ENCODE measurements at regions not wholly inside any gene's neighbourhood (a gene's known extent, or its start where the extent isn't known, plus 50 kb on each side); places are given as distances from the start of the nearest gene placed in this dataset.

DNA sequence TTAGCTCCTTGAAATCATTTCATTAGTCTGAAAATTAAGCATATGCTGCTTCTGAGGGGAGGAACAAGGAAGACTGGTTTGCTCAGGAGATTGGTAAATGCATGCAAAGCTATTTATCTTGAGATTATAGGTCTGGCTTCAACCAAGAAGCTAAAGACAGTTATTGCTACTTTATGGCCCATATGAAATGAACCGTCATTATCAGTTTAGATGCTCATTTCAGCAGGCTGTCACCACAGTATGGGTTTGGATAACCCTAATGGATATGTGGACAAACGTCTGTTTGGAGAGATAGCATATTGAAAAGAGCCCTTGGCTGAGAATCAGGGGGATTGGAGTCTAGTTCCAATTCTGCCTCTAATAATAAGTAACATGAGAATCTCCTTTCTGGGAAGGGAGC lies 922.6 kb downstream of the TUSC7 start:
- no peak for DNase-seq

DNA sequence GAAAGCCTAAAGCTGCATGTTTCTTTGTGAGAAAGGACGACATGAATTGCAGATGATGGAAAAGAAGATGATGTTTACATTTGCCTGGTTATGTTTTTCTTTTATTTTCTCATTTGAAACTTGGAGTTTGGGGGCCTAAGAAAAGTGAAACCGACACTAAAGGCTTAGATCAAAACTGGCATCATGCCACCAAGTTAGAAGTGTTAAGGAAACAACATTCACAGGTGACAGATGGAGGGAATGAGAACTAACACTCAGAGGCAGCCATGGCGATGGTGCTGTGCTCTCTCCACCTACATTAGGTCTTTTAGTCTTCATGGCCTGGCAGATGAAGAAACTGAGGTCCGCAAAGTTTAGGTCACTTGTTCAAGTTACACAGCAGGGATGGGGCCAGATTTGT lies 923.6 kb downstream of the TUSC7 start:
- no peak for DNase-seq

DNA sequence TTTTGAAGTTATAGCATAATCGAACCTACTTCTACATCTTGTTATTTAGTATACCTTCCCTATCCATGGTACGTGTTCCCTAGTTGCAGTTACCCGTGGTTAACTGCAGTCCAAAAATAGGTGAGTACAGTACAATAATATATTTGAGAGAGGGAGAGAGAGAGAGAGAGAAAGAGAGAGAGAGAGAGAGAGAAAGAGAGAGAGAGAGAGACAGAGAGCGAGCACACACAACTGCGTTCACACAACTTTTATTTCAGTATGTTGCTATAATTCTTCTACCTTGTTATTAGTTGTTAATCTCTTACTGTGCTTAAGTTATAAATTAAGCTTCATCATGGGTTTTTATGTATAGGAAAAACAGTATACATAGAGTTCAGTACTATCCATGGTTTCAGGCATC lies 928.1 kb downstream of the TUSC7 start:
- DNase-seq: no peak

DNA sequence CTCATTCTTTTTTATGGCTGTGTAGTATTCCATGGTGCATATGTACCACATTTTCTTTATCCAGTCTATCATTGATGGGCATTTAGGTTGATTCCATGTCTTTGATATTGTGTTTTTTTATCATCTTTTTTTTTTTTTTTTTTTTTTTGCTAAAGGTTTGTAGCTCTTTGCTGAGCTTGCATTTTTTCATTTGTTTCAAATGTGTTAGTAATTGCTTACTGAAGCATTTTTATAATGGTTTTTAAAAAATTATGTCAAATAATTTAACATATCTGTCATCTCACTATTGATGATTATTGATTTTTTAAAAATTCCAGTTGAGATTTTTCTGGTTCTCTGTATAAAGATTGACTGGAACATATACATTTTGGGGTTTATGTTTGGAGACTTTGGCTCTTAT lies 934.6 kb downstream of the TUSC7 start:
- DNase-seq: no peak

DNA sequence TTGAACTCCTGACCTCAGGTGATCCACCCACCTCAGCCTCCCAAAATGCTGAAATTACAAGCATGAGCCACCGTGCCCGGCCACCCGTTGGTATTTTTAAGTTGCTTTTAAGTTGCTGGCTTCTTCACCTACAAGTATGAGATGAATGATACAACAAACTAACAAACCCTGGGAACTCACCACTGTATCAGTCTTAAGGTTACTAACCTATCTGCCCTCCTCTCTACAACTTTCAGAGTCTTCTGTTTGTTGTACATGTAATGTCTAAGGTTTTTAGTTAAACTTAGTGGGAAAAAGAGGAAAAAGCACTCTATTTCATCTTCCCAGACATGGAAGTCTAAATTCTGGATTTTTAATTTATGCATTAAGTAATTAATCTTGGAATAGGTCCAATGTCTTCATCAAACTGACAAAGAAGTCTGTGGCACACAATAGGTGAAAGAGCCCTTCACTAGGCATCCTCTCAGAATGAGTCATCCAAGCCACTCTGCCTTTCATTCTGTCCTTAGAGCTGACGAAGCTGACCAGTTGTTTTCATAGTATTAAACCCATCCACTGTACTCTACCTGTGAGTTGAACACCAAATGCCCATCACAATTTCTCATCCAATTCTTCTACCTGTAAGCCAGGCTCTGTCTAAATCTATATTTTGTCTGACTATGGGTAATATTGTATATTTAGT lies 936.1 kb downstream of the TUSC7 start:
- DNase-seq: no peak

DNA sequence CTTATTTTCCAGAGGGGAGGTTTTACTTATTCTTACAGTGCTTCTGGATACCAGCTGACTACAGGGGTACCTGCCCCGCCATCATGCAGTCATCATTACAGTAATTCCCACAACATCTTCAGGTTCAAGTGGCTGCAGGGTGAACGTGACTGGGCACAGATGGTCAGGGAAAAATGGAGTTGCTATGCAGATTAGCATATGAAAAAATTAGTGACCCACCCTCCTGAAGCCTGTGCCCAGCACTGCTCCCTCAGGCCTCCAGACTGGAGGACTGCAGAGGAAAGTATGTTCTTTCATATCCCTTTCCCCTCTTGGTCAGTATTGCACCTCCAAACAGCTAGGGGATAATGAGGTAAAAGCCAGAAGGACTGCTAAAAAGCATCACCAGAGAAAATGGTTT lies 937.9 kb downstream of the TUSC7 start:
- DNase-seq: no peak

DNA sequence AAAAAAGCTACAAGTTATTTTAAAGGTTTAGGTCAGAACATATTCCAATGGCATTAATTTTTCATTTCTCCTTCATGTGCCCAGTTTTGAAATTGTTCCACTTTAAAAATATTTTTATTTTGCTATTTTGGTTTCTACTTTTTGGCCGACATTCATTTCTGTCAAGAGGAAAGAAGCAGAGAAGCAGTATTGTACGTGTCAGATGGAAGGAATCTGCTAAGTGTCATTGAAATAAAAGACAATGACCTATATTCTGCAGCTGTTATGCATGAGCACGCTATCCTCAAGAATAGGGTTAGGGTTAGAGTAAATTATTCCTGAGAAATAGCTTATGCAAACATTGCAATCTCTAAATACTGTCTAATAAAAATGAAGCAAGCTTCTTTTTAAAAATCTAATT lies 941.7 kb downstream of the TUSC7 start:
- DNase-seq: no peak

DNA sequence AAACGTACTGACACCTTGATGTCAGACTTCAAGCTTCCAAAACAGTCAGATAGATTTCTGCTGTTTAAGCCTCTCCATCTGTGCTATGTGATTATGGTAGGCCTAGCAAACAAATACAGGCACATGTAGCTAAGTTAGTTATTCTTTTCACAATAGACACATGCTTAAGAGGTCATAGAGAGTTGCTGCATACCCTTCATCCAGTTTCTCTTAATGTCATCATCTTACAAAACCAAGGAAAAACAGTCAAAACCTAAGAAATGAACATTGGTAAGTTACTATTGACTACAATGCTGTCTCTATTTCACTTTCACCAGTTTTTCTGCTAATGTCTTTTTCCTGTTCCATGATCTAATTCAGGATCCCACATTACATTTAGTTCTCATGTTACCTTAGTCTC lies 946.8 kb downstream of the TUSC7 start:
- no peak for DNase-seq

DNA sequence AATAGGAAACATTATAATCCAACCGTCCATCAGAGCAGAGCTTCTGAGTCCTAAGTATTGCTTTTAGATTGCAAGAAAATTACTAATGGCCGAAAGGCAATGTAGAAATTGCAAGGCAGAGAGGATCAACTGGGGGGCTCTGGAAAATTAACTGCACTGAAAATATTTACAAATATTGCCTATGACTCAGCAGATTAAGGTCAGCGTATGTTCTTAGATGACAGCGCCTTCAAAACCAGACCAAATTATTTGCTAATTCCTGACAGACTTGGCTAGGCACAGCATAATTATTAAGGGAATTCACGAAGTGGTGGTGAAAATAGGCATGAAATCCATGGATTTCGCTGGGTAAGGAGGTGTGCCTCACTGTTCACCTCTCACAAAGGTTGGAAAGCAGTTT lies 947.7 kb downstream of the TUSC7 start:
- DNase-seq: no peak

DNA sequence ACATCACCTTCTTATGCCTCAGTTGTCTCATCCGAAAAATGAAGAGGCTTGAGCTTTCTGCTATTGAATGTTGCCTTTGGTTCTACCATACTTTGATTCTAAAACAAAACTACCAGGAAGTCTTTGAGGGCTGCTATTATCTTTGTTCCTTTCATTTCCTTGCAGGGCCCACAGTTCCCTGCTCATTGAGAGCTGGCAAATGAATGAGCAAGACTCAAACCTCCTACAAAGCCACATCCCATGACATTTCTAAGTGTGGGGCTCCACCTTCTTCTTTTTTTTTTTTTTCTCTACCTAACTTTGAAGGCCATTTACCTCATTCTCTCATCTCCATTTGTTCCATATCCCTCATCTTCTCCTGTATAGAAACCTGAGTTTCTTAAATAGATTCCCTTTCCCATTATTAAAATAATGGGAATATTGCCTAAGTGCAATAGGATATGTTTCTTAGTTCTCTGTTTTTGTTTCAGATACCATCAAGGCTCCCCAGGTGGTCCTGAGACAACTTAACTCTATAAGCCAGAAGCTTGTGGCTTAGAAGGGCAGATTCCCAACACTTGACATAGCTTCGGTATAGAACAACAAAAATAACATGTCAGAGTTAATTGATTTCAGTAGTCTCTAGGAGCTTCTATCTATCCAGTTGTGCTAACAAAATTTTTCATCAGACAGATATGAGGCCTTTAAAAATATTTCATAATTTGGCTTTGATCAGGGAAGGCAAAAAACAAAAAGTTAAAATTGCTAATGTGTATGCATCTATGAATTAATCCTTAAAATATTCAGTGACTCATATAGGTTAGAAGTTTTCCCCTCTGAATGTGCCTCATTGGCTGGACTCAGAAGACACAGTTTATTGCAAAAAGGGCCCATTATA lies 951.6 kb downstream of the TUSC7 start:
- DNase-seq: no peak

DNA sequence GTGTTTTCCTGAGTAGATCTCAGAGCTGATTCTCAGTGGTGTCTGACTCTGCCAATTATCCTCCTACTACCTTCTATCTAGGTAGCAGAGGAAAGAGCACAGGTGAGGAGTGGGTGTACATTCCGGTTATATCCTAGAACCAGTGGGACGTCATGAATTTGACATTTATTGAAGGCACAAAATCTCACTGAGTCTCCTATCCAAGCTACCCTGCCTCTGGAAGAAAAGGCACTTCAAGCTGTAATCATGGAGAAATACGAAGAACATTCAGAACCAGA lies 952.2 kb downstream of the TUSC7 start:
- DNase-seq: no peak

DNA sequence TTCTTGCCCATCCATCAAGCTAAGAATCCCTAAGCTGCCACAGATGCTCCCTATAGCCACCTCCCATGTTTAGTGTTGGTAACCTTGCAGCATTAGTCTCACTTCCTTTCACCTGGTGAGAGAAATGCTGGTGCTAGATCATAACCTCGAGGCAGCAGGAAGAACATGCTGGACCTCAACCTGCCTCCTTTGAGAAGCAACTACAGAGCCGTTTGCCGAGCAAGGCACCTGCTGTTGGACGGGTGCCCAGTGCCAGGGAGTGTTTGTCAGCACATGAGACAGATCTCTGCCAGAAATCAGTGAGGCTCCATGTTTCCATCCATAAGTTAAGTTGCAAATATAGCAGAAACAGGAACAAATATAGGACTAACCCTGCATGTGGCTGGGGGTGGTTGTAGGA lies 955.7 kb downstream of the TUSC7 start:
- no peak for DNase-seq

DNA sequence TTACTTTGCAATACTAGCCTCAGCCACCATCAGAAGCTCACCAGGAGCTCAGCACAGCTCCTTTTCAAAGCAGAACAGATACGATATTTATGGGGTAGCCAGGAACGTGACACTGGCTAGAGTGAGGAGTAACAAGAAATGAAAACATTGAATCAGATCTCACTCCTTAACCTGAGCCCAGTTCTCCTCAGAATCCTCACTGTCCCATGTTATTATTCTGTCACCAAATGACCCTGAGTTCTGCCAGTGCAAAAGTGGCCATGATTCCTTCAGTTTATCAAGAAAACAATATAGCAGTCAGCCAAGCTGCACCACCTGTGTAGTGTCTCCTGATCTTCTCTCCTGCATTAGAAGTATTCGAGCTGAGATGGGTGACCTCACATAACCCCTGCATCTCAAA lies 956.7 kb downstream of the TUSC7 start:
- DNase-seq: no peak

DNA sequence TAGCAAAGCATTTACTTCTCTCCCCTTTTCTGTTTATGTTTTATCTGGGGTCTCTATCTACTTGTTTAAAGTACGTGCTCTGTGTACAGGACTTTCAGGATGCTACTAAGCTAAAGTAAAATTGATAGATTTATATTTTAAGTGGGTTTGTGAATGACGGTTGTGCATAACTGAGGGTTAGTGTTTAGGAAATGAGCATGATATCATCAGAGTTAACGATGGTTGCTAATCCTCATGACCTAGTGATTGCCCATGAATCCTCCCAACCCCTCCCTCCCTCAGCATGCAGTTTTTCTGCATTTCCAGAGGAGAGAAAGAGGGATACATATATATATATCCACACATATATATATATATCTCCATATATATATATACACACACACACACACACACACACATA lies 957.2 kb downstream of the TUSC7 start:
- DNase-seq: no peak

DNA sequence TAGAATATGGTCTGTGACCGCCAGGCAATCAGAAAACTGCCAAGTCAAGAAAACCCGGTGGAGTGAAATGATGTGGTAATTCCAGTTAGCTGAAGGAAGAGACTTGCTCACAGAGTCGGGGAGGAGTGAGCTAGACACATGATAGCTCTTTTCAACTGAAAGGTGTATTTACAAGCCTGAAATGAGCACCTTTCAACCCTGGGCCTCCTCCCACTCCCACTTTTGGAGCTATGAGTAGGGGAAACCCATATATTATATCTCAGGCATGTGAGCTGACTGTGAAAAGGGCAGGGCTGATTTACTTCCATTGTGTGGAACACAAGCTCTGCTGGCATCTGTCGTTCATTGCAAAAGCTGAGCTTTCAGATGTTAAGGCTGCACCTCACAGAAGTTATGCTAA lies 960.2 kb downstream of the TUSC7 start:
- DNase-seq: no peak

DNA sequence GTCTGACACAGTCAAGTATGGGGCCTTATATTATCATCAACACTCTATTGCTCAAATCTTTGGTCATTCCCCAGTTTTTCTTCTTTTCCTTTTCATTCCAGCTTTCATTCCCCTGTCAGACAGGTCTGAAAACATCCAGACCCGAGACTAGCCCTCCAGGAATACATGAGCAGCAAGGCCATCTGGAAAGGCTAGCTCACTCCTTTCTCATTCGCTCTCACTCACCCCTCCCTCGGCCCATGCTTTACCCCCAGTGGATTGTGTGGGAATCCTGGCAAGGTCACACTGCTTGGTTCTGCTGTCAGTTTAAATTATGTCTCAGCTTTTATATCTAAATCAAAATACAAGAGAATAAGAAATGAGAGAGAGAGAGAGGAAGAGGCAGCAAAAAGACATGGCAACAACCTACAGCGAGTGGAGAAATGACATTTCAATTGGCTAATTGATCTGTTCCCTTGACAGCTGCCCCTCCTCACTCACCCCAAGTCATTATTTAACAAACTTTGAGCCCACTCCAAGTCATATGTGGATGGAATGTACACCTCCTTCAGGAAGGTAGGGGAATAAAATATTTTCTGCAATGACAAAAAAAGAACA lies 962.2 kb downstream of the TUSC7 start:
- no peak for DNase-seq

DNA sequence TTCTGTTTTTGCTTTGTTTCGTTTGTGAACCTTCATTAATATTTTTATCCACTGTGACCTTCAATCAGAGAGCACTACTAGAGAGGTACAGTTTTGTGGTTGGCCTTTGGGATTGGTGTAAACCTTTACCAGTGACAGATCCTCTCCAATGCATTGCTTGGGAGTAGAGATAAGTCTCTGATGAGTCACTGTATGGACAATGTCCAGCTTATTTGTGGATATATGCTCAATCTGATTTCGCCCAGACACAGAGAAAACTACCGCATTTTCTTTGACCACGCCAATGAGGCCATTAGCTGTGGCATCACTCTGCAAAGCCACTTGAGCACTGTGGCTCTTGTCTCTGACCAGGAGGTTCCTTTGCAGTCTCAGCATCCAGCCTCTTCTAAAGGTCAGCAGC lies 964.7 kb downstream of the TUSC7 start:
- DNase-seq: no peak

DNA sequence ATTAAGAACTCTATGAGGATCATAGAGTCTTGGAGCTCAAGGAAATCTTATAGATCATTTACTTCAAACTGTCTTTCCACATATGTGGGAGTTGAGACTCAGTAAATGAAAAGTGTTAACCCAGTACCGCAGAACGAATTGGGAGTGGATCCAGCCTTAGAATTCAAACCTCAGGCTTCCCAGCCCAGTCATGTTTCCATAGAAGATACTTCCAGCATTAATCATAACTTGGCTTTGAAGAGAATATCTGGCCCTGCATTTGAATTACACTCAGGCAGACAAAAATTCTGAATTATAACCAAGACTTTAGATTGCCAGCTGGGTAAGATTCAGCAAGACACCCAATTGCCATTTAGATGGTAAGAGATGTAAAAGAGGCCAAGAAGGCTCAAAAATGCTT lies 972.0 kb downstream of the TUSC7 start:
- DNase-seq: no peak

DNA sequence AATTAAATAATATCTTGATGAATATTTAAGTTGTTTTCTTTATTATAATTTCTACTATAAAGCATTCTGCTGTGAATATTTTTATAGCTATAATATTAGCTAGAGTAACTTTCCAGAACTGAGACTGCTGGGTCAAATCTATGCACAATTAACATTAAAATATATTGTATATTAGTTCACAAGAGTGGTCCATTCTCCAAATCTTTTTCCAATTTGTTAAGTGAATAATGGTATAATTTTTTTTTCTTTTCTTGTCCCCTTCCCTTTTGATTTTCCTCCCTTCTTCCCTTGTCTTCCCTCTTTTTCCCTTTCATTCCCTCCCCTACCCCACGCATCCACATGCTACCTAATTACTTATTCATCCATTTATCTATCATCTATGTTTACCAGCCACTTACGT lies 977.5 kb downstream of the TUSC7 start:
- DNase-seq: no peak

DNA sequence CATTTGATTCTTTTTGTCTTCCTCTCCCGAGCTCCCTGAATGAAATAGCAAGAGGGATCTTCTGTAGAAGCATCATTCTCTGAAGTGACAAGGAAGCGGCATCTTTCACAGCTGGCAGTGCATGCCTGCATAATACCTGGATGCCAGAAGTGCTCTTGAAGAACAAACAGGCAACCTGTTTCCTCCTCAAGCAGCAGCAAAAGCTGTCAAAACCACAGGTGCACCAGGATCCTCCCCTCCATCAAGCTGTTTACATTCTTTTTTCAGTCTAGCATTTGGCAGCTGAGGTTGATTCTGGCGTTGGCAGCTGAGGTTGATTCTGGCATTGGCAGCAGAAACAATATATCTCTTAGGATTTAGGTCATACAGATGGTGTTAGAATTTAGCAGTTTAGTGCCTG lies 979.0 kb downstream of the TUSC7 start:
- no peak for DNase-seq

DNA sequence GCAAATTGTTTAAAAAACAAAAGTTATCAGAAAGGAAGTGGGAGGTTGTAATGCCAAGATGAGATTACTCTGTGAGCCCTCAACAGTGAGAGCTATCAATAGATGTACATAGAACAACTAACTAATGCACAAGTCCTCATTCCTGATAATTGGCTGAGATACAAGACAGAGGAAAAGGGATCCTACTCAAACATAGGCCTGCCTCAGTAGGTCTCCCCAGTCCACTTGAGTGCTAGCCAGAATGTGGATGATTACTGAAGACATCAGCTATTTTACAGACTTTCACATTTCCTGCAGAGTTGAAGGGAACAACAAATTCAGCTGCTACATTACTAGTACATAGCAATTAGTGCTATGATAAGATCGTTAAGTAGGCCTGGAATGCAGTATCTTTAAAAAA lies 981.9 kb downstream of the TUSC7 start:
- DNase-seq: no peak

DNA sequence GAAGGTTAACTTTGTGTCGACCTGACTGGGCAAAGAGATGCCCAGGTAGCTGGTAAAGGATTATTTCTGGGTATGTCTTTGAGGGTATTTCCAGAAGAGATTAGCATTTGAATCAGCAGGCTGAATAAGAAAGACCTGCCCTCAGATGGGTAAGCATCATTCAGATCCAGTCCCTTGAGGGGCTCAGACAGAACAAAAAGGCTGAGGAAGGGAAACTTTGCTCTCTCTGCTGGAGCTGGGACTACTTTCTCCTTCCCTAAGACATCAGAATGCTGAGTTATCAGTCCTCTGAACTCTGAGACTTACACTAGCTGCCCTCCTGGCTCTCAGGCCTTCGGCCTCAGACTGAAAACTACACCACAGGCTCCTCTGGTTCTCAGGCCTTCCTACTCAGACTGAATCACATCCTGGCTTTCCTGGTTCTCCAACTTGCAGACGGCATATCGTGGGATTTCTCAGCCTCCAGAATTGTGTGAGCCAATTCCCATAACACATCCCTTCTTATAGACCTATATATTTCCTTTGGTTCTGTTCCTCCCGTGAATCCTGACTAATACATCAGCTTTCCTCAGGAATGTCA lies 982.9 kb downstream of the TUSC7 start:
- no peak for DNase-seq

DNA sequence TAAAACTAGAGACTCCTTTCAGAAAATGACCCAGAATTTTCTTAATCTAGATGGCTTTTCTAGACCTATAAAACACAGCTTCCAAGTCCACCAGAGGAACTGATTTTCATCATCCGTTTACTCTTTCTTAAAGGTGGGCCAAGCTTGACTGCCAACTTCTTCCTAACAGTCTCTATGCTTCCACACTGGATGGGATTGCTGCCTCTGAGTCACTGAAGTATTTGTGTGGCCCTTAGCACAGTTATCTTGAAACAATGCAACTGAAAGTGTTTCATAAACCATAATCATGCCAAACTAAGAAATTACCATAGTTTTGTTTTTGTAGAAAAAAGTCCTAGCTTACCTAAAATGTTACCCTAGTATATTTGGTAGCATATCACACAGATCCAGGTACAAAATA lies 985.7 kb downstream of the TUSC7 start:
- no peak for DNase-seq

Data from AML-193 (cell line).